H9 (cell line): ENCODE measurements at regions not wholly inside any gene's neighbourhood (a gene's known extent, or its start where the extent isn't known, plus 50 kb on each side); places are given as distances from the start of the nearest gene placed in this dataset.
"Not testable (repeated sequence)": the region's sequence is repeated elsewhere in the genome, so short reads cannot be mapped to it uniquely, and the experiment has no call there.

Source experiments
- DNase-seq: peaks from one replicate; pipeline ENCODE4 v3.0.0-alpha.2; 2017
- H2AFZ ChIP-seq: one replicate; pipeline ENCODE4 v1.6.1; 2013; ENCODE audit warnings: mild to moderate bottlenecking, low read length, control low read depth, moderate library complexity
- H2AK5ac ChIP-seq: 2 replicates; pipeline ENCODE4 v1.6.1; 2013; ENCODE audit warnings: low read length, control low read depth, mixed read lengths; ENCODE audit not compliant: insufficient read length
- H2BK120ac ChIP-seq: one replicate; pipeline ENCODE4 v1.6.1; 2013; ENCODE audit warnings: low read depth, mild to moderate bottlenecking, low read length, control low read depth, inconsistent platforms; ENCODE audit not compliant: poor library complexity, severe bottlenecking
- H2BK12ac ChIP-seq: 2 replicates; pipeline ENCODE4 v1.6.1; 2013; ENCODE audit warnings: low read length, control low read depth, mixed read lengths, low read depth; ENCODE audit not compliant: insufficient read length
- H2BK15ac ChIP-seq: 2 replicates; pipeline ENCODE4 v1.6.1; 2013; ENCODE audit warnings: low read depth, low read length, control low read depth
- H2BK20ac ChIP-seq: one replicate; pipeline ENCODE4 v1.6.1; 2013; ENCODE audit warnings: low read depth, mild to moderate bottlenecking, low read length, control low read depth, inconsistent platforms; ENCODE audit not compliant: poor library complexity, severe bottlenecking
- H2BK5ac ChIP-seq: 2 replicates; pipeline ENCODE4 v1.6.1; 2013; ENCODE audit warnings: low read length, control low read depth, mixed read lengths; ENCODE audit not compliant: insufficient read length
- H3K14ac ChIP-seq: 2 replicates; pipeline ENCODE4 v1.6.1; 2013; ENCODE audit warnings: low read length, control low read depth; ENCODE audit not compliant: insufficient read depth
- H3K18ac ChIP-seq: 2 replicates; pipeline ENCODE4 v1.6.1; 2013; ENCODE audit warnings: low read depth, mild to moderate bottlenecking, mixed read lengths, low read length, control low read depth; ENCODE audit not compliant: insufficient read length
- H3K23ac ChIP-seq: 2 replicates; pipeline ENCODE4 v1.6.1; 2013; ENCODE audit warnings: low read length, control low read depth, mixed read lengths, low read depth; ENCODE audit not compliant: insufficient read length
- H3K23me2 ChIP-seq: 2 replicates; pipeline ENCODE4 v1.6.1; 2013; ENCODE audit warnings: low read depth, mild to moderate bottlenecking, mixed read lengths, low read length, control low read depth; ENCODE audit not compliant: insufficient read length, poor library complexity, severe bottlenecking
- H3K27ac ChIP-seq: 2 replicates; pipeline ENCODE4 v1.5.1; 2013; ENCODE audit warnings: low read length, control low read depth, mixed read lengths, low read depth; ENCODE audit not compliant: insufficient read length
- H3K27me3 ChIP-seq: 2 replicates; pipeline ENCODE4 v1.6.1; 2013; ENCODE audit warnings: low read length, control low read depth, inconsistent platforms; ENCODE audit not compliant: insufficient read depth
- H3K4ac ChIP-seq: 2 replicates; pipeline ENCODE4 v1.6.1; 2013; ENCODE audit warnings: low read depth, mild to moderate bottlenecking, control low read depth, inconsistent platforms, low read length, moderate library complexity
- H3K4me1 ChIP-seq: 2 replicates; pipeline ENCODE4 v1.6.1; 2013; ENCODE audit warnings: low read length, control low read depth, inconsistent platforms; ENCODE audit not compliant: insufficient read depth
- H3K4me2 ChIP-seq: 2 replicates; pipeline ENCODE4 v1.6.1; 2013; ENCODE audit warnings: low read length, control low read depth, mixed read lengths; ENCODE audit not compliant: insufficient read length, insufficient read depth
- H3K56ac ChIP-seq: 2 replicates; pipeline ENCODE4 v1.6.1; 2013; ENCODE audit warnings: low read depth, mild to moderate bottlenecking, mixed read lengths, low read length, control low read depth; ENCODE audit not compliant: insufficient read length
- H3K79me1 ChIP-seq: 2 replicates; pipeline ENCODE4 v1.6.1; 2013; ENCODE audit warnings: low read depth, mild to moderate bottlenecking, moderate library complexity, low read length, control low read depth, inconsistent platforms; ENCODE audit not compliant: insufficient read depth, poor library complexity, severe bottlenecking
- H3K79me2 ChIP-seq: 2 replicates; pipeline ENCODE4 v1.6.1; 2013; ENCODE audit warnings: low read length, control low read depth, inconsistent platforms; ENCODE audit not compliant: insufficient read depth
- H3K9ac ChIP-seq: 2 replicates; pipeline ENCODE4 v1.6.1; 2013; ENCODE audit warnings: low read length, control low read depth, mixed read lengths; ENCODE audit not compliant: insufficient read length; ENCODE audit errors: extremely low read depth
- H3K9me3 ChIP-seq: one replicate; pipeline ENCODE4 v1.6.1; 2013; ENCODE audit warnings: low read depth, low read length, inconsistent platforms; ENCODE audit not compliant: control insufficient read depth
- H3T11ph ChIP-seq: one replicate; pipeline ENCODE4 v1.6.1; 2013; ENCODE audit warnings: mild to moderate bottlenecking, low read length, control low read depth, inconsistent platforms
- H4K20me1 ChIP-seq: one replicate; pipeline ENCODE4 v1.6.1; 2013; ENCODE audit not compliant: control insufficient read depth, insufficient read length, insufficient read depth
- H4K5ac ChIP-seq: 2 replicates; pipeline ENCODE4 v1.6.1; 2013; ENCODE audit warnings: low read depth, mild to moderate bottlenecking, mixed read lengths, low read length, control low read depth; ENCODE audit not compliant: insufficient read length
- H4K8ac ChIP-seq: replicated peaks from 2 replicates; pipeline ENCODE4 v1.6.1; 2013; ENCODE audit warnings: low read length, control low read depth, mixed read lengths, low read depth; ENCODE audit not compliant: insufficient read length
- H4K91ac ChIP-seq: 2 replicates; pipeline ENCODE4 v1.6.1; 2013; ENCODE audit warnings: low read depth, mild to moderate bottlenecking, moderate library complexity, mixed read lengths, low read length, control low read depth; ENCODE audit not compliant: insufficient read length
- H3K27ac Mint-ChIP-seq, 3 experiments: 2 replicates in 2 of 3; 3 replicates in 1 of 3; pipeline ENCODE4 v1.8.0; 2020 to 2021; ENCODE audit warnings: mixed read lengths in 3 of 3, mild to moderate bottlenecking in 1 of 3, moderate library complexity in 1 of 3
- H3K27me3 Mint-ChIP-seq: 2 replicates; pipeline ENCODE4 v1.8.0; 2021; ENCODE audit warnings: low read depth, mild to moderate bottlenecking, moderate library complexity, mixed read lengths
- H3K36me3 Mint-ChIP-seq, 3 experiments: 2 replicates in 2 of 3; 3 replicates in 1 of 3; pipeline ENCODE4 v1.8.0; 2020 to 2021; ENCODE audit warnings: low read depth in 3 of 3, mixed read lengths in 3 of 3; ENCODE audit not compliant: insufficient read depth in 1 of 3
- H3K4me1 Mint-ChIP-seq, 2 experiments: 2 replicates each; pipeline ENCODE4 v1.8.0; 2020; ENCODE audit warnings: mixed read lengths in 2 of 2
- H3K4me3 Mint-ChIP-seq, 2 experiments: 2 replicates in 1 of 2; 3 replicates in 1 of 2; pipeline ENCODE4 v1.8.0; 2020 to 2021; ENCODE audit warnings: mild to moderate bottlenecking in 2 of 2, mixed read lengths in 2 of 2, moderate library complexity in 1 of 2
- H3K9me3 Mint-ChIP-seq, 2 experiments: 2 replicates in 1 of 2; 3 replicates in 1 of 2; pipeline ENCODE4 v1.8.0; 2020; ENCODE audit warnings: mild to moderate bottlenecking in 2 of 2, mixed read lengths in 2 of 2, moderate library complexity in 1 of 2
- WGBS: extraction: QIAGEN DNeasy Blood & Tissue Kit; methylation state at CpG from one replicate; pipeline ENCODE4 v1.1.7; 2013; ENCODE audit warnings: missing lambda C conversion rate, low lambda C conversion rate, mixed read lengths; ENCODE audit not compliant: insufficient read length; ENCODE audit errors: extremely low coverage; 5-methylcytosine and 5-hydroxymethylcytosine counted together

- H3K4me1 ChIP-seq, H4K20me1 ChIP-seq, H3K27ac Mint-ChIP-seq, H3K23ac ChIP-seq, H3K9me3 Mint-ChIP-seq, H4K5ac ChIP-seq, H3K9me3 ChIP-seq, H2BK12ac ChIP-seq, H3K14ac ChIP-seq, H3K23me2 ChIP-seq, H4K91ac ChIP-seq, H2BK20ac ChIP-seq, H2AFZ ChIP-seq, H3K4me3 Mint-ChIP-seq, H2AK5ac ChIP-seq, H3K27ac ChIP-seq, H3K4ac ChIP-seq, H3T11ph ChIP-seq, H4K8ac ChIP-seq, DNase-seq, H3K36me3 Mint-ChIP-seq, H3K4me1 Mint-ChIP-seq, H2BK15ac ChIP-seq, H2BK120ac ChIP-seq, H3K79me2 ChIP-seq, H3K56ac ChIP-seq, H3K4me2 ChIP-seq, H3K18ac ChIP-seq, H3K27me3 ChIP-seq, H2BK5ac ChIP-seq, H3K9ac ChIP-seq, H3K79me1 ChIP-seq: not testable (repeated sequence)
- no CpG with 5 or more reads among the region's 4 CpGs for WGBS
- H3K27me3 Mint-ChIP-seq = peaks cover 24% of the 10 kb centered on the region
Observed at GRCh38 chr22:44557872-44558271, 59.8 kb upstream of the RTL6 start.
